GM04504 (cell line): ENCODE measurements at regions not wholly inside any gene's neighbourhood (a gene's known extent, or its start where the extent isn't known, plus 50 kb on each side); places are given as distances from the start of the nearest gene placed in this dataset.
"Not testable (repeated sequence)": the region's sequence is repeated elsewhere in the genome, so short reads cannot be mapped to it uniquely, and the experiment has no call there.

Source experiments
- DNase-seq: peaks from one replicate; pipeline ENCODE4 v3.0.0-alpha.2; 2012; ENCODE audit warnings: low read depth

GRCh38 chr5:68803881-68804319, 289.9 kb upstream of the SLC30A5 start:
- no peak for DNase-seq

- DNase-seq, result no peak
Observed at GRCh38 chr5:68804343-68804742, 289.5 kb upstream of the SLC30A5 start.

GRCh38 chr5:68805444-68805843, 288.4 kb upstream of the SLC30A5 start:
- no peak for DNase-seq

GRCh38 chr5:68817632-68818031, 276.2 kb upstream of the SLC30A5 start:
- DNase-seq, result no peak

GRCh38 chr5:68818057-68818695, 275.6 kb upstream of the SLC30A5 start:
- peak; percentile 17 for DNase-seq

GRCh38 chr5:68818870-68819269, 274.9 kb upstream of the SLC30A5 start:
- no peak for DNase-seq

- no peak for DNase-seq
Observed at GRCh38 chr5:68821056-68821455, 272.8 kb upstream of the SLC30A5 start.

- DNase-seq, result no peak
Observed at GRCh38 chr5:68822796-68823195, 271.0 kb upstream of the SLC30A5 start.

GRCh38 chr5:68823301-68823700, 270.5 kb upstream of the SLC30A5 start:
- no peak for DNase-seq

GRCh38 chr5:68830377-68830898, 263.4 kb upstream of the SLC30A5 start:
- DNase-seq, result no peak

- DNase-seq, result peak; percentile 34
Observed at GRCh38 chr5:68834491-68834981, 259.3 kb upstream of the SLC30A5 start.

- no peak for DNase-seq
Observed at GRCh38 chr5:68838157-68838718, 255.6 kb upstream of the SLC30A5 start.

- DNase-seq, result peak; percentile 24
Observed at GRCh38 chr5:68839019-68839552, 254.7 kb upstream of the SLC30A5 start.

GRCh38 chr5:68843624-68844364, 250.0 kb upstream of the SLC30A5 start:
- DNase-seq, result no peak

- no peak for DNase-seq
Observed at GRCh38 chr5:68845131-68845530, 248.7 kb upstream of the SLC30A5 start.

GRCh38 chr5:68846828-68847227, 247.0 kb upstream of the SLC30A5 start:
- DNase-seq, result no peak

GRCh38 chr5:68848091-68848490, 245.7 kb upstream of the SLC30A5 start:
- DNase-seq, result peak; percentile 34

GRCh38 chr5:68849103-68849502, 244.7 kb upstream of the SLC30A5 start:
- no peak for DNase-seq

GRCh38 chr5:68849906-68850305, 243.9 kb upstream of the SLC30A5 start:
- no peak for DNase-seq

GRCh38 chr5:68861099-68861498, 232.7 kb upstream of the SLC30A5 start:
- DNase-seq, result no peak

- DNase-seq, result no peak
Observed at GRCh38 chr5:68862560-68862959, 231.3 kb upstream of the SLC30A5 start.

- DNase-seq, result not testable (repeated sequence)
Observed at GRCh38 chr5:68865192-68865591, 228.6 kb upstream of the SLC30A5 start.
